Neural crest cell (in vitro differentiated cells): ENCODE measurements at regions not wholly inside any gene's neighbourhood (a gene's known extent, or its start where the extent isn't known, plus 50 kb on each side); places are given as distances from the start of the nearest gene placed in this dataset.

Experiments used
- DNase-seq: peaks from one replicate; pipeline ENCODE4 v3.0.0; 2021; ENCODE audit warnings: low read depth, mixed read lengths, low spot score
- H3K27ac Mint-ChIP-seq: one replicate; pipeline ENCODE4 v1.8.0; 2021; ENCODE audit warnings: mild to moderate bottlenecking, mixed read lengths; ENCODE audit not compliant: unreplicated experiment
- H3K27me3 Mint-ChIP-seq: 2 replicates; pipeline ENCODE4 v1.8.0; 2021; ENCODE audit warnings: low read depth, mild to moderate bottlenecking, mixed read lengths
- H3K36me3 Mint-ChIP-seq: 2 replicates; pipeline ENCODE4 v1.8.0; 2021; ENCODE audit warnings: low read depth, mild to moderate bottlenecking, mixed read lengths
- H3K4me1 Mint-ChIP-seq: 2 replicates; pipeline ENCODE4 v1.8.0; 2021; ENCODE audit warnings: mixed read lengths
- H3K4me3 Mint-ChIP-seq: one replicate; pipeline ENCODE4 v1.8.0; 2021; ENCODE audit warnings: mild to moderate bottlenecking, mixed read lengths
- H3K9me3 Mint-ChIP-seq: 2 replicates; pipeline ENCODE4 v1.8.0; 2021; ENCODE audit warnings: mixed read lengths
- TF ChIP-seq, protein P1 (sequence below): fragments of 200-600 bp; sonication (generic); conservative IDR thresholded peaks from 2 replicates; pipeline ENCODE4 v1.5.0; 2021; ENCODE audit warnings: antibody characterized with exemption, mild to moderate bottlenecking

- H3K27ac Mint-ChIP-seq: no peak overlapping the region
- TF ChIP-seq, protein P1, sequence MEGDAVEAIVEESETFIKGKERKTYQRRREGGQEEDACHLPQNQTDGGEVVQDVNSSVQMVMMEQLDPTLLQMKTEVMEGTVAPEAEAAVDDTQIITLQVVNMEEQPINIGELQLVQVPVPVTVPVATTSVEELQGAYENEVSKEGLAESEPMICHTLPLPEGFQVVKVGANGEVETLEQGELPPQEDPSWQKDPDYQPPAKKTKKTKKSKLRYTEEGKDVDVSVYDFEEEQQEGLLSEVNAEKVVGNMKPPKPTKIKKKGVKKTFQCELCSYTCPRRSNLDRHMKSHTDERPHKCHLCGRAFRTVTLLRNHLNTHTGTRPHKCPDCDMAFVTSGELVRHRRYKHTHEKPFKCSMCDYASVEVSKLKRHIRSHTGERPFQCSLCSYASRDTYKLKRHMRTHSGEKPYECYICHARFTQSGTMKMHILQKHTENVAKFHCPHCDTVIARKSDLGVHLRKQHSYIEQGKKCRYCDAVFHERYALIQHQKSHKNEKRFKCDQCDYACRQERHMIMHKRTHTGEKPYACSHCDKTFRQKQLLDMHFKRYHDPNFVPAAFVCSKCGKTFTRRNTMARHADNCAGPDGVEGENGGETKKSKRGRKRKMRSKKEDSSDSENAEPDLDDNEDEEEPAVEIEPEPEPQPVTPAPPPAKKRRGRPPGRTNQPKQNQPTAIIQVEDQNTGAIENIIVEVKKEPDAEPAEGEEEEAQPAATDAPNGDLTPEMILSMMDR: no peak
- no peak for DNase-seq
- no peaks in the 10 kb centered on the region for H3K27me3 Mint-ChIP-seq
- H3K4me1 Mint-ChIP-seq: no peaks in the 10 kb centered on the region
- no peaks in the 10 kb centered on the region for H3K36me3 Mint-ChIP-seq
- no peak overlapping the region for H3K4me3 Mint-ChIP-seq
- no peaks in the 10 kb centered on the region for H3K9me3 Mint-ChIP-seq
These were observed 220.0 kb upstream of the TANK start for GRCh38 chr2:160940271-160940670.

- no peaks in the 10 kb centered on the region for H3K9me3 Mint-ChIP-seq
- H3K27ac Mint-ChIP-seq: peak overlapping the region; percentile 68
- no peaks in the 10 kb centered on the region for H3K4me1 Mint-ChIP-seq
- TF ChIP-seq, protein P1: no peak
- no peak for DNase-seq
- H3K27me3 Mint-ChIP-seq: no peaks in the 10 kb centered on the region
- no peak overlapping the region for H3K4me3 Mint-ChIP-seq
- H3K36me3 Mint-ChIP-seq: no peaks in the 10 kb centered on the region
These were observed 219.5 kb upstream of the TANK start for GRCh38 chr2:160940699-160941098.

DNA sequence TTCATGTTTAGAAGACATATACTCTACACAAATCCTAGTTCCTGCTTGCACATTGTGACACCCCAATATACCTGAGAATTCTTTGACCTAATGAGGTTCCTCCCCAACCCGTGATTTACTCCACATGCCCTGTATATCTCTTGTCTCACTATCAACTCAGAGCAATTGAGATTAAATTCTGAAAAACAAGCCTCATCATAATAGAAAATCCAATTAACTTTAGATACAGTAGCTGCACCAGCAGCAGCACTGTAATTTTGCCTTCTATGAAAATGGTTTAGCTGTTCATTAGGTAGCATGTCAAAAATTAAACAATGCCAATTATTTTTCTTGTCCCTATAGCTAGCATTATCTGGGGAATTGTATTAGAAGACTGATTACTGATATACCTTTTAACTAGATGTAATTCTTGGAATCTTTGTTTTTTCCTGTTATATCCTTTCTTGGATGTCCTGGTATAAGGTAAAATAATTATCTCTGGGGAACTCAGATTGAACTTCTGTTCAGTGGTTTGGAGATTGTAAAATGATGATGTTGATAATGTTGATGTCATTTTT, 218.9 kb upstream of the TANK start:
- H3K27ac Mint-ChIP-seq: no peak overlapping the region
- H3K36me3 Mint-ChIP-seq: no peaks in the 10 kb centered on the region
- DNase-seq: no peak
- no peaks in the 10 kb centered on the region for H3K4me1 Mint-ChIP-seq
- no peak overlapping the region for H3K4me3 Mint-ChIP-seq
- TF ChIP-seq, protein P1: no peak
- no peaks in the 10 kb centered on the region for H3K27me3 Mint-ChIP-seq
- no peaks in the 10 kb centered on the region for H3K9me3 Mint-ChIP-seq

- TF ChIP-seq, protein P1: no peak
- no peaks in the 10 kb centered on the region for H3K36me3 Mint-ChIP-seq
- DNase-seq: no peak
- H3K9me3 Mint-ChIP-seq: no peaks in the 10 kb centered on the region
- H3K27ac Mint-ChIP-seq: no peak overlapping the region
- H3K27me3 Mint-ChIP-seq: no peaks in the 10 kb centered on the region
- H3K4me1 Mint-ChIP-seq: no peaks in the 10 kb centered on the region
- H3K4me3 Mint-ChIP-seq: no peak overlapping the region
These were observed 217.6 kb upstream of the TANK start for GRCh38 chr2:160942476-160943142.

GRCh38 chr2:160943414-160943813, 216.8 kb upstream of the TANK start:
- H3K9me3 Mint-ChIP-seq: no peaks in the 10 kb centered on the region
- no peak overlapping the region for H3K4me3 Mint-ChIP-seq
- H3K4me1 Mint-ChIP-seq: no peaks in the 10 kb centered on the region
- H3K27me3 Mint-ChIP-seq: no peaks in the 10 kb centered on the region
- H3K36me3 Mint-ChIP-seq: no peaks in the 10 kb centered on the region
- H3K27ac Mint-ChIP-seq: no peak overlapping the region
- DNase-seq: no peak
- TF ChIP-seq, protein P1: no peak
